T1000 (cell line): ENCODE measurements at regions not wholly inside any gene's neighbourhood (a gene's known extent, or its start where the extent isn't known, plus 50 kb on each side); places are given as distances from the start of the nearest gene placed in this dataset.

Source experiments
- DNase-seq: peaks from one replicate; lab custom pipeline; 2025; ENCODE audit warnings: mixed read lengths; lab: John Stamatoyannopoulos, UW

- DNase-seq = no peak
Measured at GRCh38 chr3:106215047-106215446, 346.2 kb upstream of the CBLB start.

GRCh38 chr3:106217745-106218144, 348.9 kb upstream of the CBLB start:
- DNase-seq = no peak

- no peak for DNase-seq
Measured at GRCh38 chr3:106227068-106227467, 358.3 kb upstream of the CBLB start.

- DNase-seq = no peak
Measured at GRCh38 chr3:106228271-106228670, 359.5 kb upstream of the CBLB start.

GRCh38 chr3:106229495-106230278, 360.9 kb upstream of the CBLB start:
- DNase-seq = no peak

- no peak for DNase-seq
Measured at GRCh38 chr3:106231086-106231485, 362.3 kb upstream of the CBLB start.

- no peak for DNase-seq
Measured at GRCh38 chr3:106232956-106233355, 364.1 kb upstream of the CBLB start.

GRCh38 chr3:106239195-106239697, 370.4 kb upstream of the CBLB start:
- DNase-seq = no peak

- no peak for DNase-seq
Measured at GRCh38 chr3:106241593-106241992, 372.8 kb upstream of the CBLB start.

- no peak for DNase-seq
Measured at GRCh38 chr3:106242781-106243180, 374.0 kb upstream of the CBLB start.

- no peak for DNase-seq
Measured at GRCh38 chr3:106245400-106245799, 376.6 kb upstream of the CBLB start.

- no peak for DNase-seq
Measured at GRCh38 chr3:106247902-106248684, 379.3 kb upstream of the CBLB start.

GRCh38 chr3:106249159-106249558, 380.3 kb upstream of the CBLB start:
- no peak for DNase-seq

GRCh38 chr3:106249981-106250380, 381.2 kb upstream of the CBLB start:
- DNase-seq = no peak

- DNase-seq = no peak
Measured at GRCh38 chr3:106251160-106251892, 382.5 kb upstream of the CBLB start.

- DNase-seq = no peak
Measured at GRCh38 chr3:106255870-106256248, 387.0 kb upstream of the CBLB start.

GRCh38 chr3:106256249-106256957, 387.6 kb upstream of the CBLB start:
- DNase-seq = no peak

GRCh38 chr3:106257172-106257571, 388.4 kb upstream of the CBLB start:
- DNase-seq = no peak

GRCh38 chr3:106261396-106261795, 392.6 kb upstream of the CBLB start:
- DNase-seq = no peak

GRCh38 chr3:106261915-106262683, 393.3 kb upstream of the CBLB start:
- DNase-seq = no peak

- no peak for DNase-seq
Measured at GRCh38 chr3:106263011-106263410, 394.2 kb upstream of the CBLB start.
